SK-N-SH treated with all-trans-retinoic acid at 6 μM for 48 hours (cell line): ENCODE measurements at regions not wholly inside any gene's neighbourhood (a gene's known extent, or its start where the extent isn't known, plus 50 kb on each side); places are given as distances from the start of the nearest gene placed in this dataset.

ENCODE experiments used
- ATAC-seq: fragments of 200-7000 bp; cut with Tn5 transposase; 3 replicates; pipeline ENCODE4 v1.9.1; 2020; ENCODE audit warnings: mild to moderate bottlenecking, moderate library complexity
- ARNTL ChIP-seq: fragments of 450-650 bp; formaldehyde crosslinking; IDR thresholded peaks from 2 replicates; pipeline ENCODE4 v1.5.0; 2020; ENCODE audit warnings: low read depth, mild to moderate bottlenecking, moderate library complexity, borderline replicate concordance
- BACH2 ChIP-seq: fragments of 250-450 bp; sonication (Bioruptor Pico); IDR thresholded peaks from 2 replicates; pipeline ENCODE4 v1.9.0; 2021; ENCODE audit warnings: mild to moderate bottlenecking, borderline replicate concordance
- CREB5 ChIP-seq: fragments of 250-450 bp; sonication (Bioruptor Pico); IDR thresholded peaks from 2 replicates; pipeline ENCODE4 v1.5.1; 2020; ENCODE audit warnings: low read depth, mild to moderate bottlenecking, moderate library complexity
- CSRNP3 ChIP-seq: fragments of 250-450 bp; sonication (Bioruptor Pico); IDR thresholded peaks from 2 replicates; pipeline ENCODE4 v1.5.1; 2021; ENCODE audit warnings: mild to moderate bottlenecking, moderate library complexity
- ESRRG ChIP-seq: fragments of 250-450 bp; sonication (Bioruptor Pico); IDR thresholded peaks from 2 replicates; pipeline ENCODE4 v1.6.1; 2021; ENCODE audit warnings: mild to moderate bottlenecking
- GLIS3 ChIP-seq: fragments of 250-450 bp; sonication (Bioruptor Pico); IDR thresholded peaks from 2 replicates; pipeline ENCODE4 v1.5.0; 2020; ENCODE audit warnings: mild to moderate bottlenecking, moderate library complexity
- ISL1 ChIP-seq: fragments of 250-450 bp; sonication (Bioruptor Pico); IDR thresholded peaks from 2 replicates; pipeline ENCODE4 v2.1.2; 2022; ENCODE audit warnings: mild to moderate bottlenecking, moderate library complexity
- OSR1 ChIP-seq: fragments of 250-450 bp; sonication (Bioruptor Pico); IDR thresholded peaks from 2 replicates; pipeline ENCODE4 v1.8.0; 2022; ENCODE audit warnings: moderate library complexity, mild to moderate bottlenecking, inconsistent platforms
- PATZ1 ChIP-seq: fragments of 250-450 bp; sonication (Bioruptor Pico); IDR thresholded peaks from 2 replicates; pipeline ENCODE4 v1.8.0; 2020; ENCODE audit warnings: mild to moderate bottlenecking, moderate library complexity, borderline replicate concordance
- POU6F1 ChIP-seq: fragments of 250-450 bp; sonication (Bioruptor Pico); IDR thresholded peaks from 2 replicates; pipeline ENCODE4 v1.8.0; 2021; ENCODE audit warnings: low read depth, mild to moderate bottlenecking, moderate library complexity, borderline replicate concordance
- PPARA ChIP-seq: fragments of 250-450 bp; sonication (Bioruptor Pico); IDR thresholded peaks from 2 replicates; pipeline ENCODE4 v1.5.0; 2020; ENCODE audit warnings: mild to moderate bottlenecking, borderline replicate concordance
- RARB ChIP-seq: fragments of 250-450 bp; sonication (Bioruptor Pico); IDR thresholded peaks from 2 replicates; pipeline ENCODE4 v1.8.0; 2021; ENCODE audit warnings: mild to moderate bottlenecking, moderate library complexity
- TCF4 ChIP-seq: fragments of 250-450 bp; sonication (Bioruptor Pico); IDR thresholded peaks from 2 replicates; pipeline ENCODE4 v1.8.0; 2021; ENCODE audit warnings: mild to moderate bottlenecking, moderate library complexity, borderline replicate concordance
- TOX ChIP-seq: fragments of 250-450 bp; sonication (Bioruptor Pico); IDR thresholded peaks from 2 replicates; pipeline ENCODE4 v1.8.0; 2021; ENCODE audit warnings: mild to moderate bottlenecking, moderate library complexity, borderline replicate concordance
- TSHZ2 ChIP-seq: fragments of 250-450 bp; sonication (Bioruptor Pico); IDR thresholded peaks from 2 replicates; pipeline ENCODE4 v1.5.0; 2020; ENCODE audit warnings: mild to moderate bottlenecking, moderate library complexity
- ZC3H10 ChIP-seq: fragments of 250-450 bp; sonication (Bioruptor Pico); IDR thresholded peaks from 2 replicates; pipeline ENCODE4 v1.5.1; 2021; ENCODE audit warnings: mild to moderate bottlenecking, moderate library complexity
- ZFP3 ChIP-seq: fragments of 250-450 bp; sonication (Bioruptor Pico); IDR thresholded peaks from 2 replicates; pipeline ENCODE4 v1.5.0; 2020; ENCODE audit warnings: mild to moderate bottlenecking, moderate library complexity
- ZFP30 ChIP-seq: fragments of 450-650 bp; formaldehyde crosslinking; IDR thresholded peaks from 2 replicates; pipeline ENCODE4 v1.5.0; 2022; ENCODE audit warnings: mild to moderate bottlenecking, moderate library complexity
- ZNF70 ChIP-seq: fragments of 450-650 bp; formaldehyde crosslinking; IDR thresholded peaks from 2 replicates; pipeline ENCODE4 v1.5.0; 2020; ENCODE audit warnings: mild to moderate bottlenecking, moderate library complexity

- ATAC-seq = no peak
- TF ChIP-seq PPARA (CRISPR knock-in tag) (no peak), CSRNP3 (CRISPR knock-in tag) (no peak), TCF4 (CRISPR knock-in tag) (no peak), OSR1 (CRISPR knock-in tag) (no peak), ESRRG (CRISPR knock-in tag) (no peak), ISL1 (CRISPR knock-in tag) (no peak), CREB5 (CRISPR knock-in tag) (no peak), TOX (CRISPR knock-in tag) (no peak), ZC3H10 (CRISPR knock-in tag) (no peak), ARNTL (CRISPR knock-in tag) (no peak), POU6F1 (CRISPR knock-in tag) (no peak), ZFP3 (no peak), GLIS3 (CRISPR knock-in tag) (no peak), ZFP30 (CRISPR knock-in tag) (no peak), BACH2 (CRISPR knock-in tag) (no peak), RARB (CRISPR knock-in tag) (no peak)
- TF ChIP-seq, all 23 proteins: peak for 0
Observed at GRCh38 chr2:52335727-52336126, 1303.8 kb upstream of the NRXN1 start.

GRCh38 chr2:52334185-52334584 lies 1302.3 kb upstream of the NRXN1 start:
- no peak for ATAC-seq
- TF ChIP-seq POU6F1 (CRISPR knock-in tag) = no peak
- TF ChIP-seq ZNF70 (CRISPR knock-in tag) = no peak
- TF ChIP-seq TOX (CRISPR knock-in tag) = no peak

GRCh38 chr2:52327641-52328040 lies 1295.7 kb upstream of the NRXN1 start:
- no peak for ATAC-seq

More at GRCh38 chr2:52327641-52328040, 1295.7 kb upstream of the NRXN1 start:
- TF ChIP-seq ARNTL (CRISPR knock-in tag) (no peak), GLIS3 (CRISPR knock-in tag) (no peak), TOX (CRISPR knock-in tag) (no peak), ZC3H10 (CRISPR knock-in tag) (no peak), PATZ1 (CRISPR knock-in tag) (no peak), PPARA (CRISPR knock-in tag) (no peak), ZFP3 (no peak), TSHZ2 (CRISPR knock-in tag) (no peak), TCF4 (CRISPR knock-in tag) (no peak)
